Stimulated activated CD4-positive, alpha-beta T cell treated with anti-CD3 and anti-CD28 coated beads, Interleukin-4, amount 100 ng/mL, for 4 hours (primary cell): ENCODE measurements at regions not wholly inside any gene's neighbourhood (a gene's known extent, or its start where the extent isn't known, plus 50 kb on each side); places are given as distances from the start of the nearest gene placed in this dataset.
A peak's percentile ranks its signal among the peaks of the same experiment; 100 is the strongest.
"Not testable (repeated sequence)": the region's sequence is repeated elsewhere in the genome, so short reads cannot be mapped to it uniquely, and the experiment has no call there.

Experiments
- DNase-seq, 2 experiments: peaks; one replicate each; pipeline ENCODE4 v3.0.0-alpha.2; 2020

GRCh38 chr16:17936766-17937402, 399.7 kb downstream of the NPIPA8 start:
- DNase-seq, result no peak

GRCh38 chr16:17930280-17930679, 406.3 kb downstream of the NPIPA8 start:
- no peak for DNase-seq

- no peak for DNase-seq
These were observed 409.6 kb downstream of the NPIPA8 start for GRCh38 chr16:17926866-17927399.

GRCh38 chr16:17926461-17926860, 410.1 kb downstream of the NPIPA8 start:
- DNase-seq, result no peak

GRCh38 chr16:17925761-17926160, 410.8 kb downstream of the NPIPA8 start:
- DNase-seq, result no peak

GRCh38 chr16:17921357-17921978, 415.1 kb downstream of the NPIPA8 start:
- peak; percentile 22 to 38 for DNase-seq

GRCh38 chr16:17917316-17918019, 419.1 kb downstream of the NPIPA8 start:
- DNase-seq, result no peak

- no peak for DNase-seq
These were observed 420.7 kb downstream of the NPIPA8 start for GRCh38 chr16:17915791-17916190.

- DNase-seq, result no peak
These were observed 422.4 kb downstream of the NPIPA8 start for GRCh38 chr16:17914168-17914567.

GRCh38 chr16:17911578-17911977, 425.0 kb downstream of the NPIPA8 start:
- DNase-seq, result not testable (repeated sequence)

- DNase-seq, result not testable (repeated sequence)
These were observed 429.9 kb downstream of the NPIPA8 start for GRCh38 chr16:17906626-17907025.

GRCh38 chr16:17901309-17901708, 430.5 kb upstream of the XYLT1 start:
- DNase-seq, result no peak

- DNase-seq, result no peak
These were observed 428.4 kb upstream of the XYLT1 start for GRCh38 chr16:17899141-17899540.

GRCh38 chr16:17887963-17888362, 417.2 kb upstream of the XYLT1 start:
- DNase-seq, result no peak

GRCh38 chr16:17885659-17886207, 415.0 kb upstream of the XYLT1 start:
- no peak for DNase-seq

- DNase-seq, result no peak
These were observed 407.1 kb upstream of the XYLT1 start for GRCh38 chr16:17877821-17878360.

GRCh38 chr16:17866996-17867395, 396.2 kb upstream of the XYLT1 start:
- DNase-seq, result no peak

GRCh38 chr16:17861981-17862479, 391.3 kb upstream of the XYLT1 start:
- DNase-seq, result no peak

- no peak for DNase-seq
These were observed 387.3 kb upstream of the XYLT1 start for GRCh38 chr16:17858061-17858460.

GRCh38 chr16:17853958-17854357, 383.2 kb upstream of the XYLT1 start:
- DNase-seq, result no peak

GRCh38 chr16:17852977-17853702, 382.4 kb upstream of the XYLT1 start:
- no peak for DNase-seq

- no peak for DNase-seq
These were observed 380.0 kb upstream of the XYLT1 start for GRCh38 chr16:17850581-17851250.
